ENCODE measurements at regions not wholly inside any gene's neighbourhood (a gene's known extent, or its start where the extent isn't known, plus 50 kb on each side); places are given as distances from the start of the nearest gene placed in this dataset.

DNA sequence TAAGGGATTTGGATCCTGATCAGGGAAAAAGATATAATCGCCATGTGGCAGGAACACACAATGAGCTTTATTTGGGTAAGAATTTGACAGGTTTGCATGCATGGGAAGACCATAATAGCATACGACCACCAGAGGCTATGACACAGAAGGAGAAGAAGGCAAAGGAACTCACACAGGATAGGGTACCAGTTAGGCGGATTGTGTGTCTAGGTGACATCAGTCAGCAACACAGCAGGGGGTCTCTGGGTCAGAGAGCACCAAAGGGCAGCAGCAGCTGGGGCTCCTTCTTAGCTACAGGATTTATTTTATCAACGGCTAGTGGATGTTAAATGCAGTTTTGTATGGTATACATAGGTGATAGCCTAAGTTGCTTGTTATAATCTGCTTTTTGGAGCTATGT, 551.3 kb downstream of the KCNT2 start:
- TF ChIP-seq, protein P1, sequence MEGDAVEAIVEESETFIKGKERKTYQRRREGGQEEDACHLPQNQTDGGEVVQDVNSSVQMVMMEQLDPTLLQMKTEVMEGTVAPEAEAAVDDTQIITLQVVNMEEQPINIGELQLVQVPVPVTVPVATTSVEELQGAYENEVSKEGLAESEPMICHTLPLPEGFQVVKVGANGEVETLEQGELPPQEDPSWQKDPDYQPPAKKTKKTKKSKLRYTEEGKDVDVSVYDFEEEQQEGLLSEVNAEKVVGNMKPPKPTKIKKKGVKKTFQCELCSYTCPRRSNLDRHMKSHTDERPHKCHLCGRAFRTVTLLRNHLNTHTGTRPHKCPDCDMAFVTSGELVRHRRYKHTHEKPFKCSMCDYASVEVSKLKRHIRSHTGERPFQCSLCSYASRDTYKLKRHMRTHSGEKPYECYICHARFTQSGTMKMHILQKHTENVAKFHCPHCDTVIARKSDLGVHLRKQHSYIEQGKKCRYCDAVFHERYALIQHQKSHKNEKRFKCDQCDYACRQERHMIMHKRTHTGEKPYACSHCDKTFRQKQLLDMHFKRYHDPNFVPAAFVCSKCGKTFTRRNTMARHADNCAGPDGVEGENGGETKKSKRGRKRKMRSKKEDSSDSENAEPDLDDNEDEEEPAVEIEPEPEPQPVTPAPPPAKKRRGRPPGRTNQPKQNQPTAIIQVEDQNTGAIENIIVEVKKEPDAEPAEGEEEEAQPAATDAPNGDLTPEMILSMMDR (IDR thresholded peaks at IDR 0.05; ENCODE audit: poor library complexity), result no peak
- no peak for TF ChIP-seq EZH2 (IDR thresholded peaks at IDR 0.05; ENCODE audit: borderline replicate concordance)
- no peak for TF ChIP-seq EZH2phosphoT487 (IDR thresholded peaks at IDR 0.05; ENCODE audit: low read depth, severe bottlenecking, unreplicated experiment)
